HepG2 (cell line): ENCODE measurements at regions not wholly inside any gene's neighbourhood (a gene's known extent, or its start where the extent isn't known, plus 50 kb on each side); places are given as distances from the start of the nearest gene placed in this dataset.

Source experiments
- ATAC-seq: fragments of 200-7000 bp; cut with Tn5 transposase; 3 replicates; pipeline ENCODE4 v1.9.1; 2020; ENCODE audit warnings: mild to moderate bottlenecking, moderate library complexity
- BruUV-seq: library from RNA; stranded (reverse); fragments of 400-500 nt; replicated peaks from 2 replicates; lab custom pipeline; 2021; lab: Mats Ljungman, UMichigan
- CTCF ChIA-PET: fragments of 300-600 bp; formaldehyde crosslinking; extraction: SDS; loops from one replicate; lab custom pipeline; 2021; ENCODE audit warnings: low total read pairs, inconsistent platforms, low intra/inter-chr PET ratio; lab: Yijun Ruan, JAX
- POLR2A ChIA-PET: fragments of 350-600 bp; sonication (Branson Sonifier 250); formaldehyde crosslinking; loops from one replicate; lab custom pipeline; 2020; ENCODE audit warnings: antibody characterized with exemption, inconsistent platforms; lab: Yijun Ruan, JAX
- DNase-seq: peaks from one replicate; pipeline ENCODE4 v3.0.0-alpha.2; 2015; ENCODE audit warnings: low spot score
- FAIRE-seq: peaks from 3 replicates; lab custom pipeline; 2011; peaks lifted over from hg19 to GRCh38; lab: Jason Lieb, UNC
- H2AFZ ChIP-seq: one replicate; pipeline ENCODE4 v1.6.1; 2011; ENCODE audit warnings: low read length, inconsistent platforms
- H3K27ac ChIP-seq: fragments of 300-600 bp; 3 replicates; pipeline ENCODE4 v1.8.0; 2011; ENCODE audit warnings: mixed run types, mild to moderate bottlenecking, mixed read lengths, low read length, inconsistent platforms; ENCODE audit not compliant: insufficient read depth; ENCODE audit errors: extremely low read length
- H3K27me3 ChIP-seq, 2 experiments: fragments of 200-600 bp in 1 of 2; 2 replicates in 1 of 2; 3 replicates in 1 of 2; pipeline versions ENCODE4 v1.6.0 to v1.8.0; 2011; ENCODE audit warnings: low read length in 2 of 2, mild to moderate bottlenecking in 2 of 2, moderate library complexity in 2 of 2, inconsistent platforms in 1 of 2; ENCODE audit not compliant: insufficient read depth in 2 of 2, control insufficient read depth in 1 of 2
- H3K36me3 ChIP-seq, 2 experiments: fragments of 200-600 bp in 1 of 2; replicated peaks in 1 of 2; 2 replicates in 1 of 2; 3 replicates in 1 of 2; pipeline versions ENCODE4 v1.5.1 to v1.8.0; 2011; ENCODE audit warnings: low read length in 2 of 2, inconsistent platforms in 1 of 2; ENCODE audit not compliant: insufficient read depth in 2 of 2, control insufficient read depth in 1 of 2
- H3K4me1 ChIP-seq: 2 replicates; pipeline ENCODE4 v1.5.1; 2012; ENCODE audit warnings: low read length, inconsistent platforms; ENCODE audit not compliant: insufficient read depth
- H3K4me2 ChIP-seq: 2 replicates; pipeline ENCODE4 v1.6.0; 2011; ENCODE audit warnings: low read depth, low read length, inconsistent platforms
- H3K4me3 ChIP-seq, 3 experiments: fragments of 200-600 bp in 1 of 3; sonication (generic), shearing (Covaris generic) in 1 of 3; replicated peaks in 1 of 3; 2 replicates each; pipeline ENCODE4 v1.5.1; 2011 to 2016; ENCODE audit warnings: low read length in 3 of 3, inconsistent platforms in 2 of 3, low read depth in 2 of 3, mild to moderate bottlenecking in 2 of 3, control low read depth in 1 of 3, mixed read lengths in 1 of 3; ENCODE audit not compliant: insufficient read depth in 1 of 3
- H3K79me2 ChIP-seq: one replicate; pipeline ENCODE4 v1.6.1; 2011; ENCODE audit warnings: low read length, inconsistent platforms; ENCODE audit not compliant: insufficient read depth
- H3K9ac ChIP-seq: 2 replicates; pipeline ENCODE4 v1.6.0; 2011; ENCODE audit warnings: mild to moderate bottlenecking, low read depth, low read length, inconsistent platforms; ENCODE audit not compliant: insufficient read depth
- H3K9me3 ChIP-seq: 2 replicates; pipeline ENCODE4 v1.5.1; 2012; ENCODE audit warnings: mild to moderate bottlenecking, low read length
- H4K20me1 ChIP-seq: 2 replicates; pipeline ENCODE4 v1.6.0; 2011; ENCODE audit warnings: inconsistent platforms, mild to moderate bottlenecking, low read length, moderate library complexity; ENCODE audit not compliant: insufficient read depth
- ARHGAP35 ChIP-seq: sonication (generic); formaldehyde crosslinking; IDR thresholded peaks from 2 replicates; pipeline ENCODE4 v1.9.0; 2022; ENCODE audit warnings: mild to moderate bottlenecking, inconsistent platforms, moderate library complexity, missing genetic modification reagents, borderline replicate concordance
- BRD4 ChIP-seq: sonication (generic); formaldehyde crosslinking; IDR thresholded peaks from 2 replicates; pipeline ENCODE4 v1.4.0; 2020; ENCODE audit warnings: missing genetic modification reagents
- ESRRA ChIP-seq: sonication (generic); formaldehyde crosslinking; IDR thresholded peaks from 2 replicates; pipeline ENCODE4 v1.5.1; 2020; ENCODE audit warnings: mild to moderate bottlenecking, low read depth, missing genetic modification reagents
- NFIB ChIP-seq: sonication (generic); formaldehyde crosslinking; IDR thresholded peaks from 2 replicates; pipeline ENCODE4 v1.9.0; 2021; ENCODE audit warnings: missing genetic modification reagents, mild to moderate bottlenecking, borderline replicate concordance
- TCF7 ChIP-seq: sonication (generic); IDR thresholded peaks from 2 replicates; pipeline ENCODE4 v1.6.1; 2016; ENCODE audit warnings: antibody characterized with exemption, low read depth
- TCF7L2 ChIP-seq: IDR thresholded peaks from 2 replicates; pipeline ENCODE4 v1.6.1; 2011; ENCODE audit warnings: mild to moderate bottlenecking, low read depth, low read length, moderate library complexity
- TEAD3 ChIP-seq: optimal IDR thresholded peaks from 2 replicates; pipeline ENCODE3; 2016; ENCODE audit warnings: borderline replicate concordance
- ZNF136 ChIP-seq: sonication (generic); formaldehyde crosslinking; IDR thresholded peaks from 2 replicates; pipeline ENCODE4 v1.8.1; 2022; ENCODE audit warnings: low read depth, mild to moderate bottlenecking, moderate library complexity, missing genetic modification reagents
- ZNF841 ChIP-seq: sonication (generic); formaldehyde crosslinking; IDR thresholded peaks from 2 replicates; pipeline ENCODE4 v1.8.1; 2023; ENCODE audit warnings: missing genetic modification reagents, borderline replicate concordance
- whole genome bisulfite sequencing: methylation state at CpG from one replicate; pipeline ENCODE4 v1.1.6; 2017; ENCODE audit warnings: low lambda C conversion rate; 5-methylcytosine and 5-hydroxymethylcytosine counted together
- in situ Hi-C: cut with HindIII; loops from 2 replicates; pipeline ENCODE4 v1.10.0; 2017; ENCODE audit warnings: low pct_unique_long_range_greater_than_20kb; ENCODE audit not compliant: extremely low pct_ligation_motif_present
- intact Hi-C: fragments of 100-400 bp; cut with micrococcal nuclease; formaldehyde crosslinking; loops from one replicate; pipeline ENCODE4 v1.10.0; 2022; ENCODE audit not compliant: unreplicated experiment
- TF ChIP-seq, protein P1 (sequence below): sonication (generic); formaldehyde crosslinking; IDR thresholded peaks from 2 replicates; pipeline ENCODE4 v1.5.1; 2020; ENCODE audit warnings: missing genetic modification reagents, mild to moderate bottlenecking, borderline replicate concordance

- TF ChIP-seq TCF7 = no peak
These were observed 379.9 kb downstream of the GABRB3 start (continued) for GRCh38 chr15:26392956-26393355.

DNA sequence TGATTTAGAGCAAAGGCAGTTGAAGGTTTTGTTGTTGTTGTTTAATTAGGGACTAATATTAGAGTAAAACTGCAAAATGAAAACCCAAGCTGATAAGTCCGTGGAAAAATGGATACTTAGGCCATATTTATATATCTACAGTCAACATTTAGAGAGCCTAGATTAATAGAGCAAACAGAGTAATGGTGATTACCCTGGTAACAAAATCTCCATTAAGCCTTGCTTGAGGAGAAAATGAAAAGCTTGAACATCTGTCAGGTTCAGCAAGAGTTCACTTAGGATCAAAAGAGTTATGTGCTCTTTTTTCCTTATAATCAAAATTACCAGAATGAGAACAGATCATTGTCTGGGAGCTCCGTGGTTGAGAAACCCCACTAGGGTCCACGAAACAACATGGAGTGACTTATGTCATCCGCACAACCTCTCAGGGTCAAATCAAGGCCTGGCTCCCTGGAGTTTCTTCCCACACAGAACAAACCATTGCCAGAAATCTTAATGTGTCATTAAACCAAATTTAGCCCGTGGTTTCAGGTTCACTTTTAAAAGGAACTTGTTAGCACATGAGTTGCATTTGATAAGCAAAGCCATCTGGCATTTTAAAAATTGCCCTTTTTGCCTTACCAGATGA lies 381.2 kb downstream of the GABRB3 start:
- no TSS peak for BruUV-seq
- DNase-seq (no peak), FAIRE-seq (no peak), ATAC-seq (no peak)
- WGBS = 10% methylated on average over 5 of the region's 5 CpGs
- H3K9me3 ChIP-seq = peaks cover 96% of the 10 kb centered on the region
- no peak overlapping the region for H3K9ac ChIP-seq
- no peak overlapping the region for H3K4me3 ChIP-seq
- H3K36me3 ChIP-seq = no peaks in the 10 kb centered on the region
- no peak overlapping the region for H2AFZ ChIP-seq
- H3K27me3 ChIP-seq = no peaks in the 10 kb centered on the region
- intact Hi-C loops = no loop called here
- POLR2A ChIA-PET = no interaction called here
- in situ Hi-C loops = no loop called here
- no peaks in the 10 kb centered on the region for H3K4me1 ChIP-seq
- no peak overlapping the region for H3K27ac ChIP-seq
- H3K79me2 ChIP-seq = no peaks in the 10 kb centered on the region
- no peak overlapping the region for H3K4me2 ChIP-seq
- no peaks in the 10 kb centered on the region for H4K20me1 ChIP-seq
- CTCF ChIA-PET = no interaction called here
- TF ChIP-seq, protein P1, sequence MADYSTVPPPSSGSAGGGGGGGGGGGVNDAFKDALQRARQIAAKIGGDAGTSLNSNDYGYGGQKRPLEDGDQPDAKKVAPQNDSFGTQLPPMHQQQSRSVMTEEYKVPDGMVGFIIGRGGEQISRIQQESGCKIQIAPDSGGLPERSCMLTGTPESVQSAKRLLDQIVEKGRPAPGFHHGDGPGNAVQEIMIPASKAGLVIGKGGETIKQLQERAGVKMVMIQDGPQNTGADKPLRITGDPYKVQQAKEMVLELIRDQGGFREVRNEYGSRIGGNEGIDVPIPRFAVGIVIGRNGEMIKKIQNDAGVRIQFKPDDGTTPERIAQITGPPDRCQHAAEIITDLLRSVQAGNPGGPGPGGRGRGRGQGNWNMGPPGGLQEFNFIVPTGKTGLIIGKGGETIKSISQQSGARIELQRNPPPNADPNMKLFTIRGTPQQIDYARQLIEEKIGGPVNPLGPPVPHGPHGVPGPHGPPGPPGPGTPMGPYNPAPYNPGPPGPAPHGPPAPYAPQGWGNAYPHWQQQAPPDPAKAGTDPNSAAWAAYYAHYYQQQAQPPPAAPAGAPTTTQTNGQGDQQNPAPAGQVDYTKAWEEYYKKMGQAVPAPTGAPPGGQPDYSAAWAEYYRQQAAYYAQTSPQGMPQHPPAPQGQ (CRISPR knock-in tag) = no peak
- TF ChIP-seq ZNF136 (CRISPR knock-in tag) (no peak), BRD4 (CRISPR knock-in tag) (no peak), TEAD3 (no peak), ARHGAP35 (no peak), ESRRA (CRISPR knock-in tag) (no peak), TCF7L2 (no peak), ZNF841 (no peak), NFIB (CRISPR knock-in tag) (no peak)
